ENCODE measurements at regions not wholly inside any gene's neighbourhood (a gene's known extent, or its start where the extent isn't known, plus 50 kb on each side); places are given as distances from the start of the nearest gene placed in this dataset.

GRCh38 chr10:58140691-58141347, 126.9 kb downstream of the IPMK start:
- H3K4me3 Mint-ChIP-seq (ENCODE audit: unreplicated experiment): no peak overlapping the region
- H3K27ac Mint-ChIP-seq (ENCODE audit: unreplicated experiment): no peak overlapping the region
- H3K27me3 Mint-ChIP-seq (ENCODE audit: unreplicated experiment): peaks cover 13% of the 10 kb centered on the region
- no peaks in the 10 kb centered on the region for H3K36me3 Mint-ChIP-seq (ENCODE audit: unreplicated experiment)
- DNase-seq (ENCODE audit: extremely low spot score, unreplicated experiment): no peak
- no peak for TF ChIP-seq CTCF (IDR thresholded peaks at IDR 0.05)
- H3K4me1 Mint-ChIP-seq (ENCODE audit: unreplicated experiment): no peaks in the 10 kb centered on the region
- no peaks in the 10 kb centered on the region for H3K9me3 Mint-ChIP-seq (ENCODE audit: unreplicated experiment)

DNA sequence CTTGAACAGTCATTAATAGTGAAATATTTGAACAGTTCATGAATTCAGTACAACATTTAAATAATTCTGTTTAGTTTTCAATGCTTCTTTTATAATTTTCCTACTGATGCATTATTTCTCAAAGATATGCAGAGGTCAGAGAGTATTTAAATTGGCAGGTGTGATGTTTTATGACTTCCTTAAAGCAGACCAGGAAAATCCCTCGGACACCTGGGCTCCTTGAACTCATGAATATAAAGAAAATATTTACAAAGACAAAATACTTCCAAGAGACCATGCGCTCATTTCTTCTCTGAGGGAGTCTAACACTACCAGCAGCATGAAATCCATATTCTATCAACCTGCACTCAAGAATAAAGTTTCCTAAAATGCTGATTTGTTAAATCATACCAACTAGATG, 127.6 kb downstream of the IPMK start:
- H3K4me3 Mint-ChIP-seq (ENCODE audit: unreplicated experiment): no peak overlapping the region
- H3K4me1 Mint-ChIP-seq (ENCODE audit: unreplicated experiment): no peaks in the 10 kb centered on the region
- H3K27me3 Mint-ChIP-seq (ENCODE audit: unreplicated experiment): peaks cover 13% of the 10 kb centered on the region
- no peak for DNase-seq (ENCODE audit: extremely low spot score, unreplicated experiment)
- H3K27ac Mint-ChIP-seq (ENCODE audit: unreplicated experiment): no peak overlapping the region
- TF ChIP-seq CTCF (IDR thresholded peaks at IDR 0.05): no peak
- no peaks in the 10 kb centered on the region for H3K36me3 Mint-ChIP-seq (ENCODE audit: unreplicated experiment)
- H3K9me3 Mint-ChIP-seq (ENCODE audit: unreplicated experiment): no peaks in the 10 kb centered on the region

DNA sequence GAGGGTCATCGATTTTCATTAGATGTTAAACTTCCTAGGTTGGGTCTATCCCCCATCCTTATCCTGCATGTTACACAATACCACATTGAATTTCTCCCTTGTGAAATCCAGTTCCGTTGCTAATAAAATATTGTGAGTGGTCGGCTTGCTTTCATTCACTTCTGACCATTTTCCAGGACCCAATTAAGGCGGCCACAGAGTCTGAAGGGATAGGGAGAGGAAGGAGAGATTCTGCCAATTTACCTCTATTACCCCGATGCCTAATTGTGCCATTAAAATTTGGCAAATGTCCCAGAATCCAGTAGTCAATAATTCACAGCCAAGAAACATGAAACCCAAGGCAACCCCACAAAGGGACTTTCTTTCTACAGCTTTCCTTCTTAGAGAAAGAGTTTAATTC, 129.9 kb downstream of the IPMK start:
- Mint-ChIP-seq H3K27ac (ENCODE audit: unreplicated experiment) (no peak overlapping the region), H3K9me3 (ENCODE audit: unreplicated experiment) (no peaks in the 10 kb centered on the region), H3K36me3 (ENCODE audit: unreplicated experiment) (no peaks in the 10 kb centered on the region), H3K27me3 (ENCODE audit: unreplicated experiment) (peaks cover 14% of the 10 kb centered on the region), H3K4me1 (ENCODE audit: unreplicated experiment) (no peaks in the 10 kb centered on the region), H3K4me3 (ENCODE audit: unreplicated experiment) (no peak overlapping the region)
- DNase-seq (ENCODE audit: extremely low spot score, unreplicated experiment): no peak
- TF ChIP-seq CTCF (IDR thresholded peaks at IDR 0.05): no peak

DNA sequence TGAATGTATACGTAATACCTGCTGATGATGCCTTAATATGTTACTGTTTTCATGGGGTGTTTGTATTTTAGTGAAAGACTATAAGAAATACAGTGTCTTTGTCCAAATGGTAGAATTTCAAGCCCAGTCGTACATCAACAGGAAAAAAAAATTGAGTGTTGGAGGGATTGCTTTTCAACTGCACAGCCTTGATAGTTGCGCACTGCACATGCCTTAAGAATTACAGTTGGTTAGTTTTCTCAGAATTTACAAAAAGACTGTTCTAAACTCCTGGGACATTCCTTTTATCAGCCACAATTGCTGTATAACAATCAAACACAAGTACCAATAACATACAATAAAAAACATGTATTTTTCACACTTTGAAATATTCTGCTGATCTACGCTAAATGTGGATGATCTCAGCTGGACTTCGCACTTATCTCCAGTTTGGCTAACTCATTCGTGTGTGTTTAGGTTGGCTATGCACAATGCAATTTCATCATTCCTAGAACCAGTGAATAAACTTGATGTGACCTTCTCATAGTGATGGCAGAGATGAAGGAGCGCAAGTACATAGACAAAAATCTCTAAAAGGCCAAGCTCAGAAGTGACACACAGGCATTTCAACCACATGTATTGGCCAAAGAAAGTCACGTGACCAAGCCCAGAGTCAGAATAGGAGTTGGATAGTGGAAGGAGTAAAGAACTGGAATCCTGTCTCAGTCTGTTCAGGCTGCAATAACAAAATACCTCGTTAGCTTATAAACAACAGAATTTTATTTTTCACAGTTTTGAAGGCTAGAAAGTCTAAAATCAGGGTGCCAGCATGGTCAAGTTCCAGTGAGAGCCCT, 152.3 kb downstream of the IPMK start:
- no peaks in the 10 kb centered on the region for H3K4me1 Mint-ChIP-seq (ENCODE audit: unreplicated experiment)

More for the DNA sequence above, 152.3 kb downstream of the IPMK start:
- Mint-ChIP-seq H3K36me3 (ENCODE audit: unreplicated experiment) (no peaks in the 10 kb centered on the region), H3K9me3 (ENCODE audit: unreplicated experiment) (no peaks in the 10 kb centered on the region), H3K27me3 (ENCODE audit: unreplicated experiment) (peaks cover 20% of the 10 kb centered on the region), H3K4me3 (ENCODE audit: unreplicated experiment) (no peak overlapping the region), H3K27ac (ENCODE audit: unreplicated experiment) (no peak overlapping the region)
- TF ChIP-seq CTCF (IDR thresholded peaks at IDR 0.05): no peak
- DNase-seq (ENCODE audit: extremely low spot score, unreplicated experiment): no peak

Measured in osteocyte (in vitro differentiated cells).